SK-N-SH (cell line): ENCODE measurements at regions not wholly inside any gene's neighbourhood (a gene's known extent, or its start where the extent isn't known, plus 50 kb on each side); places are given as distances from the start of the nearest gene placed in this dataset.

Experiments used
- CTCF ChIA-PET: fragments of 300-600, 350-600 bp; formaldehyde crosslinking; extraction: SDS; loops from one replicate; lab custom pipeline; 2021; lab: Yijun Ruan, JAX
- POLR2A ChIA-PET: fragments of 350-600 bp; sonication (Branson Sonifier 250); formaldehyde crosslinking; extraction: SDS; loops from one replicate; lab custom pipeline; 2020; ENCODE audit warnings: antibody characterized with exemption, inconsistent platforms; lab: Yijun Ruan, JAX
- DNase-seq: peaks from one replicate; pipeline ENCODE4 v3.0.0; 2012
- H2AFZ ChIP-seq: fragments of 200-600 bp; sonication (generic); 2 replicates; pipeline ENCODE4 v1.8.1; 2016; ENCODE audit warnings: antibody characterized with exemption, mild to moderate bottlenecking, low read depth
- H3F3A ChIP-seq: fragments of 200-600 bp; sonication (generic); replicated peaks from 2 replicates; pipeline ENCODE3; 2016; ENCODE audit warnings: antibody characterized with exemption, mild to moderate bottlenecking; ENCODE audit not compliant: insufficient read depth
- H3K27ac ChIP-seq, 2 experiments: fragments of 200-500 bp in 1 of 2; fragments of 200-600 bp in 1 of 2; sonication (Bioruptor generic) in 1 of 2; sonication (generic), shearing (Covaris generic) in 1 of 2; 2 replicates each; pipeline versions ENCODE4 v1.5.1 to v1.6.1; 2014 to 2016; ENCODE audit warnings: low read depth in 2 of 2, inconsistent platforms in 1 of 2, low read length in 1 of 2, mild to moderate bottlenecking in 1 of 2, mixed read lengths in 1 of 2
- H3K27me3 ChIP-seq: fragments of 200-600 bp; sonication (generic), shearing (Covaris generic); 2 replicates; pipeline ENCODE4 v1.6.1; 2016; ENCODE audit warnings: mixed run types; ENCODE audit not compliant: insufficient read depth
- H3K36me3 ChIP-seq, 2 experiments: fragments of 200-500 bp in 1 of 2; fragments of 200-600 bp in 1 of 2; sonication (Bioruptor generic) in 1 of 2; sonication (generic) in 1 of 2; replicated peaks in 1 of 2; 2 replicates each; pipeline versions ENCODE3 to v1.5.1; 2014 to 2016; ENCODE audit warnings: low read length in 1 of 2, mild to moderate bottlenecking in 1 of 2; ENCODE audit not compliant: insufficient read depth in 2 of 2, control insufficient read depth in 1 of 2
- H3K4me1 ChIP-seq, 2 experiments: fragments of 200-500 bp in 1 of 2; fragments of 200-600 bp in 1 of 2; sonication (Bioruptor generic) in 1 of 2; sonication (generic), shearing (Covaris generic) in 1 of 2; 2 replicates each; pipeline versions ENCODE4 v1.5.1 to v1.6.1; 2014 to 2016; ENCODE audit warnings: low read depth in 1 of 2, low read length in 1 of 2, mixed run types in 1 of 2; ENCODE audit not compliant: insufficient read depth in 2 of 2, control insufficient read depth in 1 of 2
- H3K4me2 ChIP-seq: fragments of 200-600 bp; sonication (generic), shearing (Covaris generic); 2 replicates; pipeline ENCODE4 v1.6.1; 2017; ENCODE audit warnings: mixed run types
- H3K4me3 ChIP-seq, 2 experiments: fragments of 200-500 bp in 1 of 2; fragments of 200-600 bp in 1 of 2; sonication (Bioruptor generic) in 1 of 2; sonication (generic), shearing (Covaris generic) in 1 of 2; 2 replicates each; pipeline versions ENCODE4 v1.5.1 to v1.8.1; 2014 to 2016; ENCODE audit warnings: low read depth in 2 of 2, inconsistent platforms in 1 of 2, low read length in 1 of 2, mild to moderate bottlenecking in 1 of 2, mixed read lengths in 1 of 2, moderate library complexity in 1 of 2
- H3K79me2 ChIP-seq: fragments of 200-600 bp; sonication (generic); 2 replicates; pipeline ENCODE4 v1.8.1; 2017; ENCODE audit warnings: mild to moderate bottlenecking; ENCODE audit not compliant: insufficient read depth
- H3K9ac ChIP-seq: fragments of 200-600 bp; sonication (generic); 2 replicates; pipeline ENCODE4 v1.6.1; 2017; ENCODE audit warnings: mixed run types
- H3K9me2 ChIP-seq: fragments of 200-600 bp; sonication (generic); 2 replicates; pipeline ENCODE4 v1.6.1; 2017; ENCODE audit warnings: mixed run types
- H3K9me3 ChIP-seq: fragments of 200-600 bp; sonication (generic); 2 replicates; pipeline ENCODE4 v1.6.1; 2017; ENCODE audit warnings: mixed run types, mild to moderate bottlenecking, moderate library complexity
- H4K20me1 ChIP-seq: fragments of 200-600 bp; sonication (generic); 2 replicates; pipeline ENCODE4 v1.6.1; 2017; ENCODE audit warnings: mild to moderate bottlenecking, mixed run types; ENCODE audit not compliant: insufficient read depth
- EP300 ChIP-seq, 2 experiments: IDR thresholded peaks; 2 replicates each; pipeline versions ENCODE4 v1.4.0 to v1.6.1; 2012; ENCODE audit warnings: borderline replicate concordance in 1 of 2, low read depth in 1 of 2, low read length in 1 of 2
- FOXJ3 ChIP-seq: sonication (generic); formaldehyde crosslinking; IDR thresholded peaks from 2 replicates; pipeline ENCODE4 v1.5.1; 2020; ENCODE audit warnings: mild to moderate bottlenecking, missing genetic modification reagents
- GABPA ChIP-seq: IDR thresholded peaks from 2 replicates; pipeline ENCODE4 v1.4.0; 2012; ENCODE audit warnings: low read depth, mild to moderate bottlenecking
- GATA2 ChIP-seq: sonication (generic); formaldehyde crosslinking; IDR thresholded peaks from 2 replicates; pipeline ENCODE4 v1.5.0; 2020; ENCODE audit warnings: mild to moderate bottlenecking, missing genetic modification reagents
- JUND ChIP-seq: IDR thresholded peaks from 2 replicates; pipeline ENCODE4 v1.4.0; 2012
- MEF2A ChIP-seq: IDR thresholded peaks from 2 replicates; pipeline ENCODE4 v1.4.0; 2012; ENCODE audit warnings: low read depth, borderline replicate concordance
- MXI1 ChIP-seq: IDR thresholded peaks from 2 replicates; pipeline ENCODE4 v1.6.1; 2012; ENCODE audit warnings: mild to moderate bottlenecking, low read depth, low read length, improper control_type of control experiment
- NFIC ChIP-seq: IDR thresholded peaks from 2 replicates; pipeline ENCODE4 v1.4.0; 2012; ENCODE audit warnings: borderline replicate concordance
- NRF1 ChIP-seq: IDR thresholded peaks from 2 replicates; pipeline ENCODE4 v1.6.1; 2012; ENCODE audit warnings: low read depth, mild to moderate bottlenecking, low read length
- POLR2AphosphoS5 ChIP-seq: IDR thresholded peaks from 2 replicates; pipeline ENCODE4 v1.6.1; 2012; ENCODE audit warnings: low read depth, low read length
- RAD21 ChIP-seq: IDR thresholded peaks from 2 replicates; pipeline ENCODE4 v1.6.1; 2012; ENCODE audit warnings: mild to moderate bottlenecking, low read length
- RXRA ChIP-seq: IDR thresholded peaks from 2 replicates; pipeline ENCODE4 v1.4.0; 2012; ENCODE audit warnings: low read depth, mild to moderate bottlenecking, borderline replicate concordance
- TCF12 ChIP-seq: IDR thresholded peaks from 2 replicates; pipeline ENCODE4 v1.4.0; 2012
- TEAD4 ChIP-seq: IDR thresholded peaks from 2 replicates; pipeline ENCODE4 v1.4.0; 2012; ENCODE audit warnings: mild to moderate bottlenecking, borderline replicate concordance; ENCODE audit not compliant: insufficient read depth
- YY1 ChIP-seq: IDR thresholded peaks from 2 replicates; pipeline ENCODE4 v1.4.0; 2012; ENCODE audit warnings: low read depth, mild to moderate bottlenecking
- WGBS: methylation state at CpG from one replicate; pipeline ENCODE4 v1.1.6; 2017; ENCODE audit warnings: low lambda C conversion rate; 5-methylcytosine and 5-hydroxymethylcytosine counted together
- TF ChIP-seq, protein P1 (sequence below): IDR thresholded peaks from 2 replicates; pipeline ENCODE4 v1.4.0; 2012; ENCODE audit warnings: low read depth, borderline replicate concordance
- TF ChIP-seq, protein P2 (sequence below): IDR thresholded peaks from 2 replicates; pipeline ENCODE4 v1.4.0; 2012; ENCODE audit warnings: low read depth
- TF ChIP-seq, protein P3 (sequence below): IDR thresholded peaks from 2 replicates; pipeline ENCODE4; 2012

DNA sequence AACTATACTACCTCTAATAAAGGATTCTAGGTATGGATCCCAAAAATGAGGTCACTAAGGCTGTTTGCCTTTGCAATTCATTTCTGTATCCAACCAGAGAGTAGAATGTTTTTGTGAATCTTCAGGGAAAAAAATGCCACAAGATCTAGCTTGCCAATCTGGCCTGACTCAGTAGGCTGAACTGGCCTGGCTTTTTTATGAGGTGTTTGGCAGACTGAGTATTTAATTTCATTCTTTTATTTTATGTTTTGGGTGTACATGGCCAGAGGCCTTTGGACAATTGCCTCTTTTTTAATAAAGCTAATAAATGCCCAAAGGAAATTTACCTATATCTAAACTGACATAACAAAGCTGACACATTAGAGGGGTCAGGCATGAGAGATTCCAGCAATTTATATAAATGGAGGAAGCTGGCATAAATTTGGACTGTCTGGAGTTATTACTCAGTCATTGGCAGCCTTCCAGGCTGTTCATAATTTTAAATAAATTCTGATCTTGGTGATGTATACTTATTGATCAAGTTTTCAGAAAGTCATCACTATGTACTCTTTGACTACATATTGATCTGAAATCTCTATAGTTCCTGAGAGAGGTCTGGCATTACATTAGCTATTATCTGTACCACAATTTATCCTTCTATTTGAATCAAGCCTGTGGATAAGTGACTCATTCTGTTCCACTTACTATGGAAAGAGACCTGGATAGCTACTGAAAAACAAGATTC is 376.4 kb upstream of the NOCT start (continued):
- TF ChIP-seq MXI1 (no peak), JUND (no peak), YY1 (no peak), NFIC (peak; percentile 50; the same call in 1 of the 2 replicates), GABPA (no peak), RXRA (no peak)

DNA sequence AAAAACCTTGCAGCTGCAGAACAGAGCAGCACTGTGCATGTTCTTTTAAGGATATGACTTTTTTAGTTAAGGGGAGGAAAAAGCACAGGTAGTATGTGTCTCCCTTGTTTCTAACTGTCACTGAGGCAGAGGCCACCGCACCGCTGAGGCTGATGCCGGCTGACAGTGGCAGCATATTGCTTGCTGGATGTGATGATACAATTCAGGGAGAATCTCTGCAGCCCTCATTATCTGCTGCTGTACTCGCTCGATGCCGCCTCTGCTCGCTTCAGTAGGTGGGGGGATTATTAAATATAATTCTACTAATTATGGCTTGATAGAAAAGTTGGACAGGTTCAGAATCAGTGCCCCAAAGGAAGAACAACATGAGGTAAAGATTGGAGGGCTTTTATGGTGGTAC is 378.8 kb upstream of the NOCT start:
- no peaks in the 10 kb centered on the region for H4K20me1 ChIP-seq
- WGBS, result 98% methylated on average over 4 of the region's 7 CpGs
- H2AFZ ChIP-seq, result no peak overlapping the region
- H3F3A ChIP-seq, result peaks cover 12% of the 10 kb centered on the region
- ChIA-PET POLR2A (interaction anchor here (0.6 kb wide), 1 partner anchor 380 kb away, joined by 3 read pairs; no protein-coding TSS in a partner anchor), CTCF (no interaction called here)
- H3K9me2 ChIP-seq, result no peaks in the 10 kb centered on the region
- peaks cover 5 to 7% of the 10 kb centered on the region in 2 experiments; a peak in 3 of 4 replicates for H3K4me1 ChIP-seq
- H3K27me3 ChIP-seq, result no peaks in the 10 kb centered on the region
- no peak for TF ChIP-seq NRF1
- no peak for TF ChIP-seq GATA2 (CRISPR knock-in tag)
- TF ChIP-seq POLR2AphosphoS5, result no peak
- no peak for TF ChIP-seq FOXJ3 (CRISPR knock-in tag)
- TF ChIP-seq, protein P1, sequence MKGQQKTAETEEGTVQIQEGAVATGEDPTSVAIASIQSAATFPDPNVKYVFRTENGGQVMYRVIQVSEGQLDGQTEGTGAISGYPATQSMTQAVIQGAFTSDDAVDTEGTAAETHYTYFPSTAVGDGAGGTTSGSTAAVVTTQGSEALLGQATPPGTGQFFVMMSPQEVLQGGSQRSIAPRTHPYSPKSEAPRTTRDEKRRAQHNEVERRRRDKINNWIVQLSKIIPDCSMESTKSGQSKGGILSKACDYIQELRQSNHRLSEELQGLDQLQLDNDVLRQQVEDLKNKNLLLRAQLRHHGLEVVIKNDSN, result no peak
- TF ChIP-seq MEF2A, result no peak
- TF ChIP-seq TEAD4, result no peak
- TF ChIP-seq TCF12, result no peak
- no peak for TF ChIP-seq JUND
- no peak for TF ChIP-seq EP300 (IDR thresholded peaks at IDR 0.05; ENCODE audit: borderline replicate concordance in 1 of 2, low read depth in 1 of 2, low read length in 1 of 2)
- H3K9me3 ChIP-seq, result no peaks in the 10 kb centered on the region
- H3K36me3 ChIP-seq, result no peaks in the 10 kb centered on the region
- H3K9ac ChIP-seq, result no peak overlapping the region
- H3K4me3 ChIP-seq, result no peak overlapping the region
- H3K79me2 ChIP-seq, result no peaks in the 10 kb centered on the region
- DNase-seq, result no peak
- no peak overlapping the region for H3K4me2 ChIP-seq
- no peak overlapping the region for H3K27ac ChIP-seq

DNA sequence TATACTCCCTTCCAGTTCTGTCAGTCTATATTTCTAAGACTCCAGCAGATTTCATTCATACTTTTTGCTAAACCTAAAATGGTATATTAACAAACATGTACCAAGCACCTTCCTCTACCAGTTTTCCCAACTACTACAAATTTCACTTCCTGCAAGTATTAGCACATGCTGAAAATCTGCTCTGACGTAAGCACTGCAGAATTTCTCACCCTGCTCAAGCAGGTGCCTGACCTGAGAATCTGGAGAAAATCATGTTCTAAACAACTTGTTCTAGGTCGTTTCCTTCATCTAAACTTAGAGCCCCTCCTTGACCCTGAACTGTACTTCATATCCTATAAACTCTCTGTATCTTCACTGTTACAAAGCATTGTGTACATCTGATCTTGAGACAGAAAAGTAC is 380.7 kb upstream of the NOCT start:
- H3K9me3 ChIP-seq, result no peaks in the 10 kb centered on the region
- no peaks in the 10 kb centered on the region for H3K9me2 ChIP-seq
- DNase-seq, result no peak
- no peak overlapping the region for H3K4me3 ChIP-seq
- H3K4me1 ChIP-seq, result peaks cover 5 to 7% of the 10 kb centered on the region in 2 experiments; a peak in 3 of 4 replicates
- H3K27ac ChIP-seq, result no peak overlapping the region
- H3K79me2 ChIP-seq, result no peaks in the 10 kb centered on the region
- TF ChIP-seq, protein P2, sequence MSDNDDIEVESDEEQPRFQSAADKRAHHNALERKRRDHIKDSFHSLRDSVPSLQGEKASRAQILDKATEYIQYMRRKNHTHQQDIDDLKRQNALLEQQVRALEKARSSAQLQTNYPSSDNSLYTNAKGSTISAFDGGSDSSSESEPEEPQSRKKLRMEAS, result no peak
- TF ChIP-seq, protein P3, sequence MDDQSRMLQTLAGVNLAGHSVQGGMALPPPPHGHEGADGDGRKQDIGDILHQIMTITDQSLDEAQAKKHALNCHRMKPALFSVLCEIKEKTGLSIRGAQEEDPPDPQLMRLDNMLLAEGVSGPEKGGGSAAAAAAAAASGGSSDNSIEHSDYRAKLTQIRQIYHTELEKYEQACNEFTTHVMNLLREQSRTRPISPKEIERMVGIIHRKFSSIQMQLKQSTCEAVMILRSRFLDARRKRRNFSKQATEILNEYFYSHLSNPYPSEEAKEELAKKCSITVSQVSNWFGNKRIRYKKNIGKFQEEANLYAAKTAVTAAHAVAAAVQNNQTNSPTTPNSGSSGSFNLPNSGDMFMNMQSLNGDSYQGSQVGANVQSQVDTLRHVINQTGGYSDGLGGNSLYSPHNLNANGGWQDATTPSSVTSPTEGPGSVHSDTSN, result no peak
- TF ChIP-seq TCF12, result no peak
- no peak for TF ChIP-seq RXRA
- TF ChIP-seq RAD21, result no peak
- TF ChIP-seq EP300 (IDR thresholded peaks at IDR 0.05; ENCODE audit: borderline replicate concordance in 1 of 2, low read depth in 1 of 2, low read length in 1 of 2), result no peak
- TF ChIP-seq FOXJ3 (CRISPR knock-in tag), result no peak
- ChIA-PET POLR2A (no interaction called here), CTCF (no interaction called here)
- H4K20me1 ChIP-seq, result no peaks in the 10 kb centered on the region
- H3K27me3 ChIP-seq, result no peaks in the 10 kb centered on the region
- H2AFZ ChIP-seq, result no peak overlapping the region
- 22% methylated on average over 2 of the region's 2 CpGs for WGBS
- H3K9ac ChIP-seq, result no peak overlapping the region
- peaks cover 12% of the 10 kb centered on the region for H3F3A ChIP-seq
- H3K36me3 ChIP-seq, result no peaks in the 10 kb centered on the region
- no peak overlapping the region for H3K4me2 ChIP-seq
